ENCODE measurements at regions not wholly inside any gene's neighbourhood (a gene's known extent, or its start where the extent isn't known, plus 50 kb on each side); places are given as distances from the start of the nearest gene placed in this dataset.

- TF ChIP-seq ATF3 (IDR thresholded peaks at IDR 0.05; ENCODE audit: insufficient read depth, low read depth, low read length) (no peak), CBX5 (IDR thresholded peaks at IDR 0.05; ENCODE audit: low read depth, low read length) (no peak), TCF12 (IDR thresholded peaks at IDR 0.05; ENCODE audit: low read depth, low read length) (no peak), RBBP5 (IDR thresholded peaks at IDR 0.05; ENCODE audit: borderline replicate concordance, low read depth, low read length) (no peak), POLR2A (IDR thresholded peaks at IDR 0.05; ENCODE audit: control extremely low read depth in 1 of 2, low read depth in 2 of 2, low read length in 2 of 2) (no peak), TAF7 (optimal IDR thresholded peaks at IDR 0.05; ENCODE audit: borderline replicate concordance, low read depth, low read length) (no peak), EP300 (IDR thresholded peaks at IDR 0.05; ENCODE audit: borderline replicate concordance in 1 of 2, low read depth in 2 of 2, low read length in 2 of 2) (no peak), POLR2AphosphoS5 (IDR thresholded peaks at IDR 0.05; ENCODE audit: low read depth, low read length) (no peak)
- TF ChIP-seq, protein P1, sequence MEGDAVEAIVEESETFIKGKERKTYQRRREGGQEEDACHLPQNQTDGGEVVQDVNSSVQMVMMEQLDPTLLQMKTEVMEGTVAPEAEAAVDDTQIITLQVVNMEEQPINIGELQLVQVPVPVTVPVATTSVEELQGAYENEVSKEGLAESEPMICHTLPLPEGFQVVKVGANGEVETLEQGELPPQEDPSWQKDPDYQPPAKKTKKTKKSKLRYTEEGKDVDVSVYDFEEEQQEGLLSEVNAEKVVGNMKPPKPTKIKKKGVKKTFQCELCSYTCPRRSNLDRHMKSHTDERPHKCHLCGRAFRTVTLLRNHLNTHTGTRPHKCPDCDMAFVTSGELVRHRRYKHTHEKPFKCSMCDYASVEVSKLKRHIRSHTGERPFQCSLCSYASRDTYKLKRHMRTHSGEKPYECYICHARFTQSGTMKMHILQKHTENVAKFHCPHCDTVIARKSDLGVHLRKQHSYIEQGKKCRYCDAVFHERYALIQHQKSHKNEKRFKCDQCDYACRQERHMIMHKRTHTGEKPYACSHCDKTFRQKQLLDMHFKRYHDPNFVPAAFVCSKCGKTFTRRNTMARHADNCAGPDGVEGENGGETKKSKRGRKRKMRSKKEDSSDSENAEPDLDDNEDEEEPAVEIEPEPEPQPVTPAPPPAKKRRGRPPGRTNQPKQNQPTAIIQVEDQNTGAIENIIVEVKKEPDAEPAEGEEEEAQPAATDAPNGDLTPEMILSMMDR (IDR thresholded peaks at IDR 0.05; ENCODE audit: control extremely low read depth in 1 of 3, insufficient read depth in 1 of 3, low read depth in 1 of 3, low read length in 3 of 3), result no peak
These were observed 919.9 kb downstream of the TUSC7 start for GRCh38 chr3:117629505-117629904.
